ENCODE measurements at regions not wholly inside any gene's neighbourhood (a gene's known extent, or its start where the extent isn't known, plus 50 kb on each side); places are given as distances from the start of the nearest gene placed in this dataset.

- H3K4me3 Mint-ChIP-seq (ENCODE audit: unreplicated experiment) = no peak overlapping the region
- H3K36me3 Mint-ChIP-seq (ENCODE audit: low read depth) = no peaks in the 10 kb centered on the region
- no peaks in the 10 kb centered on the region for H3K4me1 Mint-ChIP-seq (ENCODE audit: low read depth)
- peaks cover 3% of the 10 kb centered on the region for H3K27me3 Mint-ChIP-seq (ENCODE audit: low read depth)
- TF ChIP-seq, protein P1, sequence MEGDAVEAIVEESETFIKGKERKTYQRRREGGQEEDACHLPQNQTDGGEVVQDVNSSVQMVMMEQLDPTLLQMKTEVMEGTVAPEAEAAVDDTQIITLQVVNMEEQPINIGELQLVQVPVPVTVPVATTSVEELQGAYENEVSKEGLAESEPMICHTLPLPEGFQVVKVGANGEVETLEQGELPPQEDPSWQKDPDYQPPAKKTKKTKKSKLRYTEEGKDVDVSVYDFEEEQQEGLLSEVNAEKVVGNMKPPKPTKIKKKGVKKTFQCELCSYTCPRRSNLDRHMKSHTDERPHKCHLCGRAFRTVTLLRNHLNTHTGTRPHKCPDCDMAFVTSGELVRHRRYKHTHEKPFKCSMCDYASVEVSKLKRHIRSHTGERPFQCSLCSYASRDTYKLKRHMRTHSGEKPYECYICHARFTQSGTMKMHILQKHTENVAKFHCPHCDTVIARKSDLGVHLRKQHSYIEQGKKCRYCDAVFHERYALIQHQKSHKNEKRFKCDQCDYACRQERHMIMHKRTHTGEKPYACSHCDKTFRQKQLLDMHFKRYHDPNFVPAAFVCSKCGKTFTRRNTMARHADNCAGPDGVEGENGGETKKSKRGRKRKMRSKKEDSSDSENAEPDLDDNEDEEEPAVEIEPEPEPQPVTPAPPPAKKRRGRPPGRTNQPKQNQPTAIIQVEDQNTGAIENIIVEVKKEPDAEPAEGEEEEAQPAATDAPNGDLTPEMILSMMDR (IDR thresholded peaks at IDR 0.05) = no peak
- DNase-seq (ENCODE audit: low spot score) = no peak
- H3K27ac Mint-ChIP-seq (ENCODE audit: unreplicated experiment) = no peak overlapping the region
- no peaks in the 10 kb centered on the region for H3K9me3 Mint-ChIP-seq (ENCODE audit: low read depth)
These were observed 792.5 kb downstream of the DIAPH3 start for GRCh38 chr13:59371229-59371628.

DNA sequence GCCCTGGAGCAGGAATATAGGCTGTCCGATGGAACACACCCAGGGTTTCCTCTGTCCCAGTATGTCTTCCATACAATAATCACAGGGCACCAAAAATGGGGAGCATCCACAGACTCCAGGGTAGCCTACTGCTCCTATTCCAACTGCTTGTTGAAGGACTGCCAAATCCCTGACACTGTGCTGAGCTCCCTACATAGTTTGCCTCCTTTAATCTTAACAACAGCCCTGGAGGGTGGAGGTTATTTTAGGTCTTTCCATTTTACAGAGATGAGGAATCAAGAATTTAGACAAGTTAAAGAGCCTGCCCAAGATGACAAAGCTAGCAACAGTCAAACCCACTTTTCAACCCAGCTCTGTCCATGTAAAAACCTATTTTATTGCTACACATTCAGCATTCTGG, 790.4 kb downstream of the DIAPH3 start:
- no peak overlapping the region for H3K27ac Mint-ChIP-seq (ENCODE audit: unreplicated experiment)
- no peaks in the 10 kb centered on the region for H3K4me1 Mint-ChIP-seq (ENCODE audit: low read depth)
- peaks cover 3% of the 10 kb centered on the region for H3K27me3 Mint-ChIP-seq (ENCODE audit: low read depth)
- H3K9me3 Mint-ChIP-seq (ENCODE audit: low read depth) = peaks cover 2% of the 10 kb centered on the region
- H3K36me3 Mint-ChIP-seq (ENCODE audit: low read depth) = peaks cover 2% of the 10 kb centered on the region
- no peak for DNase-seq (ENCODE audit: low spot score)
- H3K4me3 Mint-ChIP-seq (ENCODE audit: unreplicated experiment) = no peak overlapping the region
- TF ChIP-seq, protein P1 (IDR thresholded peaks at IDR 0.05) = no peak

GRCh38 chr13:59374691-59375090, 789.0 kb downstream of the DIAPH3 start:
- peaks cover 14% of the 10 kb centered on the region for H3K9me3 Mint-ChIP-seq (ENCODE audit: low read depth)
- no peak overlapping the region for H3K27ac Mint-ChIP-seq (ENCODE audit: unreplicated experiment)
- no peak for DNase-seq (ENCODE audit: low spot score)

DNA sequence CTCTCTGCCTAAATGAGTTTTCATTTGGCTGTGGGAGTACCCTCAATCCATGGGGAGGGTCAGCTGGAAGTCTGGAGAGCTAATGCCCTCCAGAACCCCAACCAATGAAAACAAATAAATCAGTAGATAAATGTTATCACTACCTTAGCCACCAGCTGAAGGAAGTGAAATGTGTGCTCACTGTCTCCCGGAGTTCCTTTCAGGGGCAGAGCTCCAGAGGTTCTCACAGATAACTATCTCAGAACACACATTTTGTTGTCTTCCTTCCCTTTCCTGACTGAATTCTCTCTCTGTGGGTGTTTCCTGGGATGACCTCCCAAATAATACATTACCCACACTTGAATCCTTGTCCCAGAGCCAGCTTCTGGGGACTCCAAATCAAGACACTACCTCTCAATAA, 779.6 kb downstream of the DIAPH3 start:
- H3K4me1 Mint-ChIP-seq (ENCODE audit: low read depth) = no peaks in the 10 kb centered on the region
- H3K36me3 Mint-ChIP-seq (ENCODE audit: low read depth) = peaks cover 3% of the 10 kb centered on the region
- H3K4me3 Mint-ChIP-seq (ENCODE audit: unreplicated experiment) = no peak overlapping the region
- TF ChIP-seq, protein P1 (IDR thresholded peaks at IDR 0.05) = no peak
- H3K9me3 Mint-ChIP-seq (ENCODE audit: low read depth) = peaks cover 30% of the 10 kb centered on the region
- no peaks in the 10 kb centered on the region for H3K27me3 Mint-ChIP-seq (ENCODE audit: low read depth)
- DNase-seq (ENCODE audit: low spot score) = no peak
- H3K27ac Mint-ChIP-seq (ENCODE audit: unreplicated experiment) = no peak overlapping the region

More at GRCh38 chr13:59374691-59375090, 789.0 kb downstream of the DIAPH3 start:
- Mint-ChIP-seq H3K4me3 (ENCODE audit: unreplicated experiment) (no peak overlapping the region), H3K27me3 (ENCODE audit: low read depth) (peaks cover 3% of the 10 kb centered on the region), H3K4me1 (ENCODE audit: low read depth) (no peaks in the 10 kb centered on the region), H3K36me3 (ENCODE audit: low read depth) (peaks cover 2% of the 10 kb centered on the region)
- TF ChIP-seq, protein P1 (IDR thresholded peaks at IDR 0.05) = no peak

DNA sequence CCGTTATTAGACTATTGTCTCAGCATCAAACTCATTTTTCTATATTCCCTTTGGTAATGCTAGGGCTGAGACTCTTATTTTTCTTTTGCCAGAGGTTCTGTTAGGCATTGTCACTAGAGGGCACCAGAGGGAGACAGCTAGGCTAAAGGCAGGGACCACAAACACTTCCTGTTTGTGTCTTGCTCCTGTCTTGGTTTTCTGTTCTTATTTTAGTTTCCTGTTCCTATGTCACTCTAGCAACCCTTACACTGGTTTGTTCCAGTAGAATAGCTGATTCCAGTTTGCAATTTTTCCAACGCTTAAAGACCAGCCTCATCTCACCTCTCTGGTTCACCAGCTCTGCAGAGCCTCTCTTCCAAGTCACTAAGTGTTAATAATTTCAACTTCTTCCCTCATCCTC, 772.0 kb downstream of the DIAPH3 start:
- no peak overlapping the region for H3K27ac Mint-ChIP-seq (ENCODE audit: unreplicated experiment)
- H3K4me1 Mint-ChIP-seq (ENCODE audit: low read depth) = peaks cover 8% of the 10 kb centered on the region
- TF ChIP-seq, protein P1 (IDR thresholded peaks at IDR 0.05) = peak; percentile 96
- peaks cover 3% of the 10 kb centered on the region for H3K36me3 Mint-ChIP-seq (ENCODE audit: low read depth)
- H3K9me3 Mint-ChIP-seq (ENCODE audit: low read depth) = peaks cover 15% of the 10 kb centered on the region
- no peak overlapping the region for H3K4me3 Mint-ChIP-seq (ENCODE audit: unreplicated experiment)
- H3K27me3 Mint-ChIP-seq (ENCODE audit: low read depth) = no peaks in the 10 kb centered on the region
- no peak for DNase-seq (ENCODE audit: low spot score)
